CD4-positive, alpha-beta T cell (primary cell): ENCODE measurements at regions not wholly inside any gene's neighbourhood (a gene's known extent, or its start where the extent isn't known, plus 50 kb on each side); places are given as distances from the start of the nearest gene placed in this dataset.

ENCODE experiments used
- ATAC-seq: fragments of 200-7000 bp; cut with Tn5 transposase; one replicate; pipeline ENCODE4 v1.10.0; 2022; ENCODE audit warnings: mild to moderate bottlenecking; ENCODE audit not compliant: poor library complexity
- CTCF ChIA-PET: fragments of 350-600 bp; sonication (Branson Sonifier 250); formaldehyde crosslinking; loops from one replicate; lab custom pipeline; 2021; ENCODE audit warnings: antibody characterized with exemption, inconsistent platforms; lab: Charles Lee
- POLR2A ChIA-PET: fragments of 350-600 bp; sonication (Branson Sonifier 250); formaldehyde crosslinking; loops from one replicate; lab custom pipeline; 2021; ENCODE audit warnings: antibody characterized with exemption, inconsistent platforms; lab: Charles Lee
- DNase-seq, 14 experiments: peaks; one replicate each; pipeline ENCODE4 v3.0.0-alpha.2; 2013 to 2020; ENCODE audit warnings: mixed read lengths in 2 of 14
- H3K27ac ChIP-seq, 2 donors: one replicate each; pipeline versions ENCODE4 v1.5.1 to v1.7.0; 2013; ENCODE audit warnings: low read length in 2 of 2, low read depth in 1 of 2, mild to moderate bottlenecking in 1 of 2
- H3K27me3 ChIP-seq, 2 experiments: 1 replicate in 1 of 2; 2 replicates in 1 of 2; pipeline versions ENCODE4 v1.6.1 to v1.7.0; 2013; ENCODE audit warnings: low read length in 2 of 2, control low read depth in 1 of 2, mild to moderate bottlenecking in 1 of 2, moderate library complexity in 1 of 2; ENCODE audit not compliant: insufficient read depth in 2 of 2, control insufficient read depth in 1 of 2
- H3K36me3 ChIP-seq: one replicate; pipeline ENCODE4 v1.6.1; 2013; ENCODE audit warnings: low read length, control low read depth; ENCODE audit not compliant: insufficient read depth
- H3K4me1 ChIP-seq: one replicate; pipeline ENCODE4 v1.6.1; 2013; ENCODE audit warnings: low read length, control low read depth; ENCODE audit not compliant: insufficient read depth
- H3K4me3 ChIP-seq: one replicate; pipeline ENCODE4 v1.5.1; 2013; ENCODE audit warnings: mild to moderate bottlenecking, low read length, moderate library complexity
- H3K9me3 ChIP-seq, 2 experiments: 1 replicate in 1 of 2; 2 replicates in 1 of 2; pipeline versions ENCODE4 v1.6.1 to v1.7.0; 2013; ENCODE audit warnings: low read length in 2 of 2, mild to moderate bottlenecking in 2 of 2, control low read depth in 1 of 2, moderate library complexity in 1 of 2; ENCODE audit not compliant: control insufficient read depth in 1 of 2, insufficient read depth in 1 of 2
- H3K27ac Mint-ChIP-seq: one replicate; pipeline ENCODE4 v1.8.0; 2020; ENCODE audit warnings: mixed read lengths
- H3K27me3 Mint-ChIP-seq: one replicate; pipeline ENCODE4 v1.8.0; 2021; ENCODE audit warnings: mixed read lengths
- H3K36me3 Mint-ChIP-seq: one replicate; pipeline ENCODE4 v1.8.0; 2021; ENCODE audit warnings: low read depth, mixed read lengths
- H3K4me1 Mint-ChIP-seq: one replicate; pipeline ENCODE4 v1.8.0; 2021; ENCODE audit warnings: low read depth, mixed read lengths
- H3K4me3 Mint-ChIP-seq: one replicate; pipeline ENCODE4 v1.8.0; 2020; ENCODE audit warnings: mild to moderate bottlenecking, mixed read lengths
- H3K9me3 Mint-ChIP-seq: one replicate; pipeline ENCODE4 v1.8.0; 2020; ENCODE audit warnings: mixed read lengths
- CTCF ChIP-seq: fragments of 200-600 bp; IDR thresholded peaks from one replicate; pipeline ENCODE4 v1.8.0; 2022; ENCODE audit warnings: antibody characterized with exemption, mild to moderate bottlenecking
- intact Hi-C, 2 experiments: fragments of 100-400 bp; cut with DNase I in 1 of 2; cut with micrococcal nuclease in 1 of 2; formaldehyde crosslinking; loops; one replicate each; pipeline versions ENCODE4 v1.15.1 to v1.9.0; 2023 to 2025; cut with DNase I, micrococcal nuclease

- Mint-ChIP-seq H3K27ac (no peak overlapping the region), H3K9me3 (no peaks in the 10 kb centered on the region), H3K27me3 (no peaks in the 10 kb centered on the region), H3K36me3 (no peaks in the 10 kb centered on the region), H3K4me1 (peaks cover 22% of the 10 kb centered on the region), H3K4me3 (no peak overlapping the region)
- Histone ChIP-seq H3K4me3 (no peak overlapping the region), H3K27ac (no peak overlapping the region), H3K27me3 (no peaks in the 10 kb centered on the region), H3K36me3 (no peaks in the 10 kb centered on the region), H3K9me3 (no peaks in the 10 kb centered on the region), H3K4me1 (no peaks in the 10 kb centered on the region)
- POLR2A ChIA-PET: no interaction called here
- DNase-seq: no peak
- no peak for ATAC-seq
- no peak for TF ChIP-seq CTCF
- intact Hi-C loops: no loop called here
- CTCF ChIA-PET: no interaction called here
Measured at GRCh38 chr13:48165063-48165462, 67.9 kb upstream of the ITM2B start.

- H3K36me3 Mint-ChIP-seq: no peaks in the 10 kb centered on the region
- no peaks in the 10 kb centered on the region for H3K9me3 Mint-ChIP-seq
- Histone ChIP-seq H3K4me3 (no peak overlapping the region), H3K4me1 (peaks cover 16% of the 10 kb centered on the region), H3K36me3 (no peaks in the 10 kb centered on the region), H3K9me3 (no peaks in the 10 kb centered on the region), H3K27ac (no peak overlapping the region), H3K27me3 (no peaks in the 10 kb centered on the region)
- H3K4me1 Mint-ChIP-seq: peaks cover 42% of the 10 kb centered on the region
- no peak overlapping the region for H3K4me3 Mint-ChIP-seq
- intact Hi-C loops: loop anchor here in 1 of 2 experiments (5.0 kb wide), 1 partner anchor 54 kb away; no protein-coding TSS in a partner anchor
- no peak for DNase-seq
- ChIA-PET CTCF (interaction anchor here (0.6 kb wide), 1 partner anchor 8 kb away, joined by 5 read pairs; no protein-coding TSS in a partner anchor), POLR2A (interaction anchor here (1.8 kb wide), 1 partner anchor 69 kb away, joined by 5 read pairs; the partner anchor contains the start of gene ITM2B)
- TF ChIP-seq CTCF: no peak
- no peak for ATAC-seq
- H3K27me3 Mint-ChIP-seq: no peaks in the 10 kb centered on the region
- H3K27ac Mint-ChIP-seq: no peak overlapping the region
Measured at GRCh38 chr13:48163061-48163460, 68.2 kb upstream of the MED4 start.

- no peak overlapping the region for H3K27ac ChIP-seq
- Mint-ChIP-seq H3K9me3 (no peaks in the 10 kb centered on the region), H3K4me1 (peaks cover 44% of the 10 kb centered on the region), H3K36me3 (no peaks in the 10 kb centered on the region), H3K27me3 (no peaks in the 10 kb centered on the region), H3K4me3 (no peak overlapping the region), H3K27ac (no peak overlapping the region)
- DNase-seq (no peak), ATAC-seq (no peak)
- no peak for TF ChIP-seq CTCF
- no peaks in the 10 kb centered on the region for H3K36me3 ChIP-seq
- H3K4me1 ChIP-seq: peaks cover 24% of the 10 kb centered on the region
- no peaks in the 10 kb centered on the region for H3K9me3 ChIP-seq
- ChIA-PET CTCF (no interaction called here), POLR2A (interaction anchor here (0.6 to 1.8 kb wide), 7 partner anchors 15 to 1283 kb away, joined by 3 to 5 read pairs (median 3); partner anchors contain the start of gene ITM2B)
- no peak overlapping the region for H3K4me3 ChIP-seq
- intact Hi-C loops: loop anchor here in 1 of 2 experiments (5.0 kb wide), 1 partner anchor 55 kb away; no protein-coding TSS in a partner anchor
- no peaks in the 10 kb centered on the region for H3K27me3 ChIP-seq
Measured at GRCh38 chr13:48162217-48162616, 67.3 kb upstream of the MED4 start.
